Mesenchymal stem cell (in vitro differentiated cells and primary cell): ENCODE measurements at regions not wholly inside any gene's neighbourhood (a gene's known extent, or its start where the extent isn't known, plus 50 kb on each side); places are given as distances from the start of the nearest gene placed in this dataset.

Experiments used
- DNase-seq: peaks from one replicate; pipeline ENCODE4 v3.0.0-alpha.2; 2013
- H2AFZ ChIP-seq: one replicate; pipeline ENCODE4 v1.6.1; 2013; ENCODE audit warnings: low read depth, mild to moderate bottlenecking, control low read depth, inconsistent platforms, low read length, moderate library complexity
- H2AK5ac ChIP-seq: 2 replicates; pipeline ENCODE4 v1.6.1; 2013; ENCODE audit warnings: low read length, moderate library complexity, mild to moderate bottlenecking, inconsistent platforms; ENCODE audit not compliant: severe bottlenecking
- H2BK120ac ChIP-seq: one replicate; pipeline ENCODE4 v1.6.1; 2013; ENCODE audit warnings: low read depth, mild to moderate bottlenecking, inconsistent platforms, low read length, moderate library complexity
- H2BK12ac ChIP-seq, 2 experiments: one replicate each; pipeline ENCODE4 v1.6.1; 2013; ENCODE audit warnings: inconsistent platforms in 2 of 2, low read length in 2 of 2, mild to moderate bottlenecking in 2 of 2, moderate library complexity in 2 of 2, control low read depth in 1 of 2
- H2BK15ac ChIP-seq: one replicate; pipeline ENCODE4 v1.6.1; 2013; ENCODE audit warnings: mild to moderate bottlenecking, low read depth, inconsistent platforms; ENCODE audit not compliant: poor library complexity, severe bottlenecking
- H2BK5ac ChIP-seq: 2 replicates; pipeline ENCODE4 v1.6.1; 2013; ENCODE audit warnings: low read depth, mild to moderate bottlenecking, low read length, control low read depth, inconsistent platforms; ENCODE audit not compliant: poor library complexity, severe bottlenecking
- H3K14ac ChIP-seq, 2 experiments: one replicate each; pipeline ENCODE4 v1.6.1; 2013; ENCODE audit warnings: inconsistent platforms in 2 of 2, low read length in 2 of 2, control low read depth in 1 of 2, mild to moderate bottlenecking in 1 of 2, moderate library complexity in 1 of 2
- H3K18ac ChIP-seq, 2 experiments: one replicate each; pipeline ENCODE4 v1.6.1; 2013; ENCODE audit warnings: inconsistent platforms in 2 of 2, low read length in 2 of 2, control low read depth in 1 of 2, low read depth in 1 of 2, mild to moderate bottlenecking in 1 of 2
- H3K23ac ChIP-seq, 2 experiments: one replicate each; pipeline ENCODE4 v1.6.1; 2013; ENCODE audit warnings: inconsistent platforms in 2 of 2, low read length in 2 of 2, mild to moderate bottlenecking in 2 of 2, moderate library complexity in 2 of 2, control low read depth in 1 of 2
- H3K27ac ChIP-seq: 2 replicates; pipeline ENCODE4 v1.5.1; 2013; ENCODE audit warnings: mild to moderate bottlenecking, moderate library complexity, low read length, control low read depth, inconsistent platforms; ENCODE audit not compliant: poor library complexity, severe bottlenecking
- H3K27me3 ChIP-seq, 2 experiments: 2 replicates each; pipeline versions ENCODE4 v1.6.1 to v1.7.0; 2013; ENCODE audit warnings: low read length in 2 of 2, mild to moderate bottlenecking in 2 of 2, moderate library complexity in 2 of 2, control low read depth in 1 of 2, inconsistent platforms in 1 of 2; ENCODE audit not compliant: control insufficient read depth in 1 of 2, insufficient read depth in 1 of 2
- H3K36me3 ChIP-seq, 2 experiments: 2 replicates each; pipeline versions ENCODE4 v1.6.1 to v1.7.0; 2013; ENCODE audit warnings: low read length in 2 of 2, control low read depth in 1 of 2, inconsistent platforms in 1 of 2, low read depth in 1 of 2, mild to moderate bottlenecking in 1 of 2; ENCODE audit not compliant: insufficient read depth in 2 of 2, control insufficient read depth in 1 of 2
- H3K4ac ChIP-seq, 2 experiments: one replicate each; pipeline ENCODE4 v1.6.1; 2013; ENCODE audit warnings: inconsistent platforms in 2 of 2, low read length in 2 of 2, mild to moderate bottlenecking in 2 of 2, moderate library complexity in 2 of 2, control low read depth in 1 of 2, low read depth in 1 of 2
- H3K4me1 ChIP-seq: 2 replicates; pipeline ENCODE4 v1.6.1; 2013; ENCODE audit warnings: low read depth, low read length, control low read depth; ENCODE audit not compliant: control insufficient read depth, insufficient read depth
- H3K4me2 ChIP-seq: 2 replicates; pipeline ENCODE4 v1.6.1; 2013; ENCODE audit warnings: low read length, mild to moderate bottlenecking, inconsistent platforms; ENCODE audit not compliant: poor library complexity, severe bottlenecking
- H3K4me3 ChIP-seq, 2 experiments: 2 replicates each; pipeline versions ENCODE4 v1.5.1 to v1.7.0; 2013; ENCODE audit warnings: low read length in 2 of 2, mild to moderate bottlenecking in 2 of 2, control low read depth in 1 of 2, low read depth in 1 of 2; ENCODE audit not compliant: insufficient read depth in 1 of 2
- H3K79me1 ChIP-seq: replicated peaks from 2 replicates; pipeline ENCODE4 v1.6.1; 2013; ENCODE audit warnings: mild to moderate bottlenecking, control low read depth, low read length, inconsistent platforms; ENCODE audit not compliant: poor library complexity, severe bottlenecking
- H3K9ac ChIP-seq: 2 replicates; pipeline ENCODE4 v1.7.0; 2013; ENCODE audit warnings: mild to moderate bottlenecking, low read length, moderate library complexity
- H3K9me3 ChIP-seq: 2 replicates; pipeline ENCODE4 v1.7.0; 2013; ENCODE audit warnings: mild to moderate bottlenecking, low read length; ENCODE audit not compliant: control insufficient read depth
- H4K8ac ChIP-seq: one replicate; pipeline ENCODE4 v1.6.1; 2013; ENCODE audit warnings: inconsistent platforms, mild to moderate bottlenecking, low read length, moderate library complexity
- H4K91ac ChIP-seq: one replicate; pipeline ENCODE4 v1.6.1; 2013; ENCODE audit warnings: mild to moderate bottlenecking, low read length, inconsistent platforms
- WGBS: methylation state at CpG from one replicate; pipeline ENCODE4 v1.1.7; 2013; ENCODE audit warnings: mixed read lengths; 5-methylcytosine and 5-hydroxymethylcytosine counted together

- no peak overlapping the region for H3K4me3 ChIP-seq
- DNase-seq, result no peak
- H2AK5ac ChIP-seq, result no peak overlapping the region
- no peak overlapping the region for H3K14ac ChIP-seq
- no peak overlapping the region for H3K9ac ChIP-seq
- H3K4me1 ChIP-seq, result no peaks in the 10 kb centered on the region
- no peaks in the 10 kb centered on the region for H3K27me3 ChIP-seq
- H2AFZ ChIP-seq, result no peak overlapping the region
- no peak overlapping the region for H2BK12ac ChIP-seq
- H3K23ac ChIP-seq, result no peak overlapping the region
- H3K79me1 ChIP-seq, result no peaks in the 10 kb centered on the region
- H3K4ac ChIP-seq, result no peak overlapping the region
- no CpG with 5 or more reads among the region's 1 CpG for WGBS
- no peak overlapping the region for H3K27ac ChIP-seq
- no peak overlapping the region for H3K4me2 ChIP-seq
- no peaks in the 10 kb centered on the region for H3K9me3 ChIP-seq
- no peak overlapping the region for H3K18ac ChIP-seq
- no peak overlapping the region for H2BK5ac ChIP-seq
- no peak overlapping the region for H2BK15ac ChIP-seq
- H2BK120ac ChIP-seq, result no peak overlapping the region
- no peaks in the 10 kb centered on the region for H3K36me3 ChIP-seq
- no peak overlapping the region for H4K8ac ChIP-seq
- no peak overlapping the region for H4K91ac ChIP-seq
These were observed 190.4 kb upstream of the ATP10B start for GRCh38 chr5:161042443-161042842.

- Histone ChIP-seq H3K27me3 (no peaks in the 10 kb centered on the region), H3K4me2 (no peak overlapping the region), H3K18ac (no peak overlapping the region), H2BK120ac (no peak overlapping the region), H2BK5ac (no peak overlapping the region), H3K36me3 (no peaks in the 10 kb centered on the region), H3K4ac (no peak overlapping the region), H4K8ac (no peak overlapping the region), H3K79me1 (no peaks in the 10 kb centered on the region), H3K4me3 (no peak overlapping the region), H3K23ac (no peak overlapping the region), H3K9me3 (no peaks in the 10 kb centered on the region), H2AFZ (no peak overlapping the region), H2AK5ac (no peak overlapping the region), H3K27ac (no peak overlapping the region), H2BK15ac (no peak overlapping the region), H2BK12ac (no peak overlapping the region), H3K14ac (no peak overlapping the region), H3K4me1 (no peaks in the 10 kb centered on the region), H3K9ac (no peak overlapping the region), H4K91ac (no peak overlapping the region)
- WGBS, result 60% methylated on average over 1 of the region's 1 CpG
- DNase-seq, result no peak
These were observed 188.8 kb upstream of the ATP10B start for GRCh38 chr5:161040818-161041217.

- H2BK12ac ChIP-seq, result no peak overlapping the region
- no peak overlapping the region for H2BK120ac ChIP-seq
- 72% methylated on average over 1 of the region's 3 CpGs for WGBS
- no peaks in the 10 kb centered on the region for H3K27me3 ChIP-seq
- H2BK5ac ChIP-seq, result no peak overlapping the region
- no peak overlapping the region for H3K18ac ChIP-seq
- H3K79me1 ChIP-seq, result no peaks in the 10 kb centered on the region
- H3K9ac ChIP-seq, result no peak overlapping the region
- no peak overlapping the region for H3K14ac ChIP-seq
- H4K91ac ChIP-seq, result no peak overlapping the region
- no peak overlapping the region for H2AK5ac ChIP-seq
- no peak for DNase-seq
- no peak overlapping the region for H2BK15ac ChIP-seq
- H2AFZ ChIP-seq, result no peak overlapping the region
- H4K8ac ChIP-seq, result no peak overlapping the region
- H3K4me3 ChIP-seq, result no peak overlapping the region
- H3K36me3 ChIP-seq, result no peaks in the 10 kb centered on the region
- no peak overlapping the region for H3K4me2 ChIP-seq
- no peaks in the 10 kb centered on the region for H3K9me3 ChIP-seq
- H3K27ac ChIP-seq, result no peak overlapping the region
- no peak overlapping the region for H3K4ac ChIP-seq
- no peak overlapping the region for H3K23ac ChIP-seq
- no peaks in the 10 kb centered on the region for H3K4me1 ChIP-seq
These were observed 184.3 kb upstream of the ATP10B start for GRCh38 chr5:161036296-161036695.

GRCh38 chr5:161034451-161034850, 182.4 kb upstream of the ATP10B start:
- DNase-seq, result no peak
- Histone ChIP-seq H3K27me3 (no peaks in the 10 kb centered on the region), H2BK15ac (no peak overlapping the region), H3K36me3 (no peaks in the 10 kb centered on the region), H3K23ac (no peak overlapping the region), H2BK120ac (no peak overlapping the region), H3K4me1 (no peaks in the 10 kb centered on the region), H3K14ac (no peak overlapping the region), H2AK5ac (no peak overlapping the region), H3K9me3 (no peaks in the 10 kb centered on the region), H3K4me2 (no peak overlapping the region), H3K9ac (no peak overlapping the region), H3K18ac (no peak overlapping the region), H2AFZ (no peak overlapping the region), H3K79me1 (no peaks in the 10 kb centered on the region), H3K4ac (no peak overlapping the region), H3K4me3 (no peak overlapping the region), H2BK12ac (no peak overlapping the region), H3K27ac (no peak overlapping the region), H2BK5ac (no peak overlapping the region), H4K8ac (no peak overlapping the region), H4K91ac (no peak overlapping the region)
- WGBS, result 83% methylated on average over 1 of the region's 1 CpG
